Esophagus muscularis mucosa (tissue), 3 donors: ENCODE measurements at regions not wholly inside any gene's neighbourhood (a gene's known extent, or its start where the extent isn't known, plus 50 kb on each side); places are given as distances from the start of the nearest gene placed in this dataset.

Source experiments
- CTCF ChIP-seq, 3 experiments: fragments of 200-600 bp in 2 of 3; fragments of 450-650 bp in 1 of 3; sonication (generic) in 2 of 3; IDR thresholded peaks; one replicate each; pipeline ENCODE4 v1.5.1; 2017 to 2019; ENCODE audit warnings: antibody characterized with exemption in 3 of 3, mild to moderate bottlenecking in 2 of 3, moderate library complexity in 1 of 3
- POLR2A ChIP-seq: fragments of 450-650 bp; IDR thresholded peaks from one replicate; pipeline ENCODE4 v1.6.1; 2017; ENCODE audit warnings: antibody characterized with exemption, moderate library complexity, mild to moderate bottlenecking, low read depth

GRCh38 chr12:97951239-97951638 lies 488.6 kb downstream of the RMST start:
- TF ChIP-seq CTCF (IDR thresholded peaks at IDR 0.05): no peak
- TF ChIP-seq POLR2A: no peak
